ENCODE measurements at regions not wholly inside any gene's neighbourhood (a gene's known extent, or its start where the extent isn't known, plus 50 kb on each side); places are given as distances from the start of the nearest gene placed in this dataset.

DNA sequence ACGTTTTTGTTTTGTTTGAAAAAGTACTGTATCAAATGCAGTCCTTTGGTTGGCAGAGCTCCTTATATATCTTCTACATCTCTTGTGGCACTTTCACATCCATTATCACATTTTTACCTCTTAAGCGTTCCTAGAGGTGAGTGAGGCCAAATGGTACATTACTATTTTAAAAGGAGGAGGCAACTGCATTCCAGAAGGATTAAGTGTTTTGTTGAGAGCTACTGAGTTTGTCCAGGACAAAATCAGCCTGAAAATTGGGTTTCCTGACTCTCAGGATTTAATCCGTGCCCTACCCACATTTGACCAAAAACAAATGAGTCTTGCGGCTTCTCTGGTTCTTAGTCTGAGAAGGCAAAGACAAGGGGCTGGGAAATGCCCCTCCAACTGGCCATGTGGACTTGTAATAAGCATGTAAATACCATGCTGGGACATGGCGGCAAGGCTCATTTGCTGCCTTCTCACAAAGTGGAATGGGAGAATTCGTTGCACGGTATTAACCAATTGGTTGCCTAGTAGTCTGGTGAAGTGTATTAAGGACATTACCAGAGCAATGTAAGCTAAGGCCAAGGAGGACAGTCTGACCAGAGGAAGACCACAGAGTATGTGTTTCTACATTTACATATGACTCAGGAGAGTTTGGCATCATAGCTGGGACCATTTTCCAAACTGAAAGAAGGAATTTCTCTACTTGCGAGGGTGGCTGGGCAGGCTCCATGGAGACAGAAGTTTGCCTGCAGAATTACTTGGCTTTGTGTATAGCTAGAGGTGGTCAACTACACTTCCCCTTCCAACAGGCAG lies 175.8 kb upstream of the PLXNC1 start:
- TF ChIP-seq, protein P1, sequence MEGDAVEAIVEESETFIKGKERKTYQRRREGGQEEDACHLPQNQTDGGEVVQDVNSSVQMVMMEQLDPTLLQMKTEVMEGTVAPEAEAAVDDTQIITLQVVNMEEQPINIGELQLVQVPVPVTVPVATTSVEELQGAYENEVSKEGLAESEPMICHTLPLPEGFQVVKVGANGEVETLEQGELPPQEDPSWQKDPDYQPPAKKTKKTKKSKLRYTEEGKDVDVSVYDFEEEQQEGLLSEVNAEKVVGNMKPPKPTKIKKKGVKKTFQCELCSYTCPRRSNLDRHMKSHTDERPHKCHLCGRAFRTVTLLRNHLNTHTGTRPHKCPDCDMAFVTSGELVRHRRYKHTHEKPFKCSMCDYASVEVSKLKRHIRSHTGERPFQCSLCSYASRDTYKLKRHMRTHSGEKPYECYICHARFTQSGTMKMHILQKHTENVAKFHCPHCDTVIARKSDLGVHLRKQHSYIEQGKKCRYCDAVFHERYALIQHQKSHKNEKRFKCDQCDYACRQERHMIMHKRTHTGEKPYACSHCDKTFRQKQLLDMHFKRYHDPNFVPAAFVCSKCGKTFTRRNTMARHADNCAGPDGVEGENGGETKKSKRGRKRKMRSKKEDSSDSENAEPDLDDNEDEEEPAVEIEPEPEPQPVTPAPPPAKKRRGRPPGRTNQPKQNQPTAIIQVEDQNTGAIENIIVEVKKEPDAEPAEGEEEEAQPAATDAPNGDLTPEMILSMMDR (IDR thresholded peaks at IDR 0.05), result no peak
- TF ChIP-seq POLR2A (IDR thresholded peaks at IDR 0.05), result no peak

All from esophagus squamous epithelium (tissue), 4 donors.